Activated CD4-positive, alpha-beta T cell treated with anti-CD3 and anti-CD28 coated beads, Interleukin-2, amount 50 U/mL, for 48 hours (primary cell): ENCODE measurements at regions not wholly inside any gene's neighbourhood (a gene's known extent, or its start where the extent isn't known, plus 50 kb on each side); places are given as distances from the start of the nearest gene placed in this dataset.
"Not testable (repeated sequence)": the region's sequence is repeated elsewhere in the genome, so short reads cannot be mapped to it uniquely, and the experiment has no call there.

ENCODE experiments used
- DNase-seq, 2 experiments: peaks; one replicate each; pipeline ENCODE4 v3.0.0-alpha.2; 2020

- no peak for DNase-seq
Observed at GRCh38 chr9:71268871-71269635, 147.6 kb upstream of the TRPM3 start.

- no peak for DNase-seq
Observed at GRCh38 chr9:71263451-71263850, 142.0 kb upstream of the TRPM3 start.

- not testable (repeated sequence) for DNase-seq
Observed at GRCh38 chr9:71260419-71260818, 139.0 kb upstream of the TRPM3 start.

GRCh38 chr9:71254592-71255277 lies 133.3 kb upstream of the TRPM3 start:
- DNase-seq = no peak

- DNase-seq = no peak
Observed at GRCh38 chr9:71253011-71253410, 131.6 kb upstream of the TRPM3 start.

GRCh38 chr9:71250581-71250980 lies 129.2 kb upstream of the TRPM3 start:
- DNase-seq = no peak

- no peak for DNase-seq
Observed at GRCh38 chr9:71249729-71250317, 128.4 kb upstream of the TRPM3 start.

GRCh38 chr9:71245651-71246050 lies 124.2 kb upstream of the TRPM3 start:
- no peak for DNase-seq

GRCh38 chr9:71243951-71244350 lies 122.5 kb upstream of the TRPM3 start:
- no peak for DNase-seq

GRCh38 chr9:71242081-71242480 lies 120.7 kb upstream of the TRPM3 start:
- DNase-seq = no peak

GRCh38 chr9:71237051-71237450 lies 115.6 kb upstream of the TRPM3 start:
- no peak for DNase-seq

- no peak for DNase-seq
Observed at GRCh38 chr9:71233646-71234045, 112.2 kb upstream of the TRPM3 start.

GRCh38 chr9:71223953-71224538 lies 102.6 kb upstream of the TRPM3 start:
- DNase-seq = no peak

GRCh38 chr9:71218774-71219173 lies 97.4 kb upstream of the TRPM3 start:
- no peak for DNase-seq

- DNase-seq = no peak
Observed at GRCh38 chr9:71213633-71214032, 92.2 kb upstream of the TRPM3 start.

- no peak for DNase-seq
Observed at GRCh38 chr9:71210326-71210725, 88.9 kb upstream of the TRPM3 start.

GRCh38 chr9:71209890-71210289 lies 88.5 kb upstream of the TRPM3 start:
- DNase-seq = no peak

- DNase-seq = no peak
Observed at GRCh38 chr9:71202931-71203330, 81.5 kb upstream of the TRPM3 start.

GRCh38 chr9:71191708-71192107 lies 70.3 kb upstream of the TRPM3 start:
- DNase-seq = no peak

GRCh38 chr9:71183251-71183650 lies 61.8 kb upstream of the TRPM3 start:
- DNase-seq = no peak

- no peak for DNase-seq
Observed at GRCh38 chr9:71179183-71179582, 57.8 kb upstream of the TRPM3 start.

GRCh38 chr9:71177901-71178300 lies 56.5 kb upstream of the TRPM3 start:
- DNase-seq = no peak

GRCh38 chr9:71171517-71171916 lies 50.1 kb upstream of the TRPM3 start:
- no peak for DNase-seq
